Heart right ventricle (tissue), 16 donors: ENCODE measurements at regions not wholly inside any gene's neighbourhood (a gene's known extent, or its start where the extent isn't known, plus 50 kb on each side); places are given as distances from the start of the nearest gene placed in this dataset.

Experiments used
- ATAC-seq, 8 donors: fragments of 200-7000 bp; cut with Tn5 transposase; one replicate each; pipeline ENCODE4 v1.9.1; 2020; ENCODE audit warnings: mild to moderate bottlenecking in 8 of 8, moderate library complexity in 8 of 8, moderate number of reproducible peaks in 1 of 8
- DNase-seq, 2 donors: peaks; one replicate each; pipeline ENCODE4 v3.0.0-alpha.2; 2020
- H3K27ac ChIP-seq, 10 donors: fragments of 200-600 bp; sonication (generic) in 2 of 10; one replicate each; pipeline versions ENCODE4 v1.5.0 to v1.8.0; 2020 to 2022; ENCODE audit warnings: mild to moderate bottlenecking in 3 of 10
- H3K27me3 ChIP-seq, 7 donors: fragments of 200-600 bp; one replicate each; pipeline ENCODE4 v1.8.0; 2021 to 2022; ENCODE audit warnings: mild to moderate bottlenecking in 2 of 7
- H3K36me3 ChIP-seq, 9 donors: fragments of 200-600 bp; sonication (generic) in 1 of 9; one replicate each; pipeline versions ENCODE4 v1.5.0 to v1.8.0; 2020 to 2022; ENCODE audit warnings: mild to moderate bottlenecking in 2 of 9
- H3K4me1 ChIP-seq, 9 donors: fragments of 200-600 bp; sonication (generic) in 1 of 9; one replicate each; pipeline versions ENCODE4 v1.5.0 to v1.8.0; 2020 to 2022; ENCODE audit warnings: mild to moderate bottlenecking in 4 of 9
- H3K4me3 ChIP-seq, 10 donors: fragments of 200-600 bp; sonication (generic) in 2 of 10; one replicate each; pipeline versions ENCODE4 v1.5.0 to v1.8.0; 2020 to 2022; ENCODE audit warnings: mild to moderate bottlenecking in 7 of 10, moderate library complexity in 2 of 10
- H3K9me3 ChIP-seq, 11 donors: fragments of 200-600 bp in 10 of 11; sonication (generic) in 2 of 11; one replicate each; pipeline versions ENCODE4 v1.5.0 to v1.8.0; 2013 to 2022; ENCODE audit warnings: mild to moderate bottlenecking in 2 of 11, control low read depth in 1 of 11, moderate library complexity in 1 of 11
- CTCF ChIP-seq, 9 donors: fragments of 200-600 bp; sonication (generic) in 2 of 9; IDR thresholded peaks; one replicate each; pipeline versions ENCODE4 v1.5.0 to v1.8.0; 2021 to 2022; ENCODE audit warnings: antibody characterized with exemption in 9 of 9, mild to moderate bottlenecking in 5 of 9, moderate library complexity in 1 of 9
- WGBS, 2 donors: extraction: QIAGEN DNeasy Blood & Tissue Kit; methylation state at CpG; one replicate each; pipeline ENCODE4 v1.1.7; 2013; ENCODE audit warnings: inconsistent platforms in 1 of 2; 5-methylcytosine and 5-hydroxymethylcytosine counted together
- intact Hi-C, 10 donors: fragments of 100-400 bp; cut with DNase I; formaldehyde crosslinking; loops; one replicate each; pipeline versions ENCODE4 v1.11.1 to v1.14.2; 2022
- donor health status: Arrhythmogenic right ventricular cardiomyopathy.
- donor health status: ischemic (EF 13 %, LVEDD 7.1; RV severe dilation, severe dysfunction).
- donor health status: healthy with polysubstance abuse.
- donor health status: DM: no; HTN: yes; CAD: no.
- donor health status: DM: no; HTN: no; CAD: no.
- donor health status: ischemic (EF 25% LVEDD 6.9; RV normal size, moderate dysfunction).
- donor health status: ischemic (EF 25% LVEDD 5.7; RV mildly dilated, moderate dysfunction).
- donor health status: healthy.
- donor health status: DM: yes; HTN: yes; CAD: no.
- donor health status: Ischemic cardiomyopathy.
- donor health status: ischemic (EF 35%, LVEDD 5.7; RV mildly dilated, moderate dysfunction).
- donor health status: nonischemic (EF 11% LVEDD 7.7; RV severe dilation, severe dysfunction).
- donor health status: DM: yes; HTN: yes; CAD: no.
- donor health status: PGD.
- donor health status: ischemic (EF 29% LVEDD 5.4; RV normal size, mild dysfunction).
- donor health status: nonischemic (EF 23%, LVEDD 6.1; RV moderate dilation, normal function).

DNA sequence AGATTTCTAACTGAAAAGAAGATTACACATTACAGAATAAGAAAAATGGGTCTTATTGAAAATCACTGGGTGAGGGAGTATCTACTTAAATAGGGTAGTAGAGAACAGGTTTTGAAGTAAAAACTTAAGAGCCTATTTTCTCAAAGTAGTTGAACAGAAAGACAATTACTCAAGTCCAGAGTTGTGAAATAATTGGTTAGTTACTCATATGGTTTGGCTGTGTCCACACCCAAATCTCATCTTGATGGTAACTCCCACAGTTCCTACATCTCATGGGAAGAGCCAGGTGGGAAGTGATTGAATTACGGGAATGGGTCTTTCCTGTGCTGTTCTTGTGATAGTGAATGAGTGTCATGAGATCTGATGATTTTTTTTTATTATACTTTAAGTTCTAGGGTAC lies 1035.3 kb upstream of the GJE1 start:
- Histone ChIP-seq H3K9me3 (peaks cover 0 to 13% (median 0%) of the 10 kb centered on the region in 11 donors), H3K27me3 (no peaks in the 10 kb centered on the region), H3K27ac (no peak overlapping the region), H3K4me1 (no peaks in the 10 kb centered on the region), H3K4me3 (no peak overlapping the region), H3K36me3 (no peaks in the 10 kb centered on the region)
- TF ChIP-seq CTCF (IDR thresholded peaks at IDR 0.05): no peak
- DNase-seq: no peak
- no peak for ATAC-seq
- 53 to 67% methylated on average over 1 of the region's 1 CpG for WGBS, 2 donors
- intact Hi-C loops: no loop called here

- no peak for TF ChIP-seq CTCF (IDR thresholded peaks at IDR 0.05)
These were observed 1037.4 kb upstream of the GJE1 start for GRCh38 chr6:141095308-141095707.

GRCh38 chr6:141088171-141088570 lies 1044.6 kb upstream of the GJE1 start:
- H3K36me3 ChIP-seq: no peaks in the 10 kb centered on the region
- no peaks in the 10 kb centered on the region for H3K4me1 ChIP-seq
- peaks cover 0 to 5% (median 0%) of the 10 kb centered on the region in 11 donors for H3K9me3 ChIP-seq
- TF ChIP-seq CTCF (IDR thresholded peaks at IDR 0.05): no peak
- no peak for DNase-seq
- no peak overlapping the region for H3K4me3 ChIP-seq
- ATAC-seq: no peak
- intact Hi-C loops: no loop called here
- no peaks in the 10 kb centered on the region for H3K27me3 ChIP-seq
- H3K27ac ChIP-seq: no peak overlapping the region

More at GRCh38 chr6:141095308-141095707, 1037.4 kb upstream of the GJE1 start:
- 55 to 56% methylated on average over 1 of the region's 1 CpG for whole genome bisulfite sequencing, 2 donors
- Histone ChIP-seq H3K4me3 (no peak overlapping the region), H3K27me3 (no peaks in the 10 kb centered on the region), H3K36me3 (no peaks in the 10 kb centered on the region), H3K9me3 (peaks cover 0 to 15% (median 0%) of the 10 kb centered on the region in 11 donors), H3K27ac (no peak overlapping the region), H3K4me1 (no peaks in the 10 kb centered on the region)
- DNase-seq (no peak), ATAC-seq (no peak)
- intact Hi-C loops: no loop called here

DNA sequence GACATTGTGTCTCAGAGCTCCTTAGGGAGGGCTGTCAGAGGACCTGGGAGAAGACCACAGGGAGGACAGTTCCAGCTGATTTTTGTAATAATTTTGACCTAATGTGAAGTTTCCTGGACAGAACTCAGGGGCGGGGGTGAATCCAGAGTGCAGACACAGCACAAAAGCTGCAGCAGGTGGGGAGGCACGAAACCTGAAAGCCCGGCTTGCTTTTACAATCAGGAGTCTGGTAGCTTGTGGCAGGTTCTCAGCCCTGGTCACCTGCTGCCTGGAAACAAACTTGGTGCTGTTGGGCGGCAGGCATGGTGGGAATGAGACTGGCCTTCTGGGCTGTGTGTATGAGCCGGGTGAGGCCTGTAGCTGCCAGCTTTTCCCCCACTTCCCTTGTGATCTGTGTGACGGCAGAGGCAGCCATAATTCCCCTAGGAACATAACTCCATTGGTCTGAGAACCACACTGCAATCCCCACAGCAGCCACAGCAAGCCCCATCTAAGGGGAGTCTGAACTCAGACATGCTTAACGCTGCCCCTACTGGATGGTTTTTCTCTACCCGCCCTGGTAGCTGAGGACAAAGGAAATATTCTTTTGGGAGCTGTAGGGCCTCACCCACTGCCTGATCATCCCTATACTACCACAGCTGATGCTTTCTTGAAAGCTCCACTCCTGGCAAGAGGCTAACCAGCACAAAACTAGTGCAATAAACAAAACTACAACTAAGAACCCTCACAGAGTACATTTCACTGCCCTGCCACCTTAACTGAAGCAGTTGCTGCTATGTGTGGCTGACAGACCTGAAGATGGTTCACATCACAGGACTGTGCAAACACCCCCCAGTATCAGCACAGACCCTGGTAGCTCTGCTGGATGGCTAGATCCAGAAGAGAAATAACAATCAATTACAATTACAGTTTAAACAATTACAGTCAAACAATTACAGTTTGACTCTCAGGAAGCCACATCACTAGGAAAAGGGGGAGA lies 1055.1 kb upstream of the GJE1 start:
- 89 to 96% methylated on average over 8 of the region's 8 CpGs for WGBS, 2 donors

More for the DNA sequence above, 1055.1 kb upstream of the GJE1 start:
- Histone ChIP-seq H3K36me3 (no peaks in the 10 kb centered on the region), H3K9me3 (peaks cover 0 to 9% (median 0%) of the 10 kb centered on the region in 11 donors), H3K27me3 (no peaks in the 10 kb centered on the region), H3K27ac (no peak overlapping the region), H3K4me3 (no peak overlapping the region), H3K4me1 (no peaks in the 10 kb centered on the region)
- intact Hi-C loops: loop anchor here in 1 of 10 donors (5.0 kb wide), 1 partner anchor 1565 kb away; no protein-coding TSS in a partner anchor
- no peak for TF ChIP-seq CTCF (IDR thresholded peaks at IDR 0.05)
- DNase-seq (no peak), ATAC-seq (no peak)
